GM18907 (cell line): ENCODE measurements at regions not wholly inside any gene's neighbourhood (a gene's known extent, or its start where the extent isn't known, plus 50 kb on each side); places are given as distances from the start of the nearest gene placed in this dataset.

ENCODE experiments used
- ATAC-seq: cut with Tn5 transposase; IDR thresholded peaks from one replicate; pipeline ENCODE4 v1.9.1; 2021; ENCODE audit warnings: mild to moderate bottlenecking, moderate library complexity; ENCODE audit not compliant: unreplicated experiment

DNA sequence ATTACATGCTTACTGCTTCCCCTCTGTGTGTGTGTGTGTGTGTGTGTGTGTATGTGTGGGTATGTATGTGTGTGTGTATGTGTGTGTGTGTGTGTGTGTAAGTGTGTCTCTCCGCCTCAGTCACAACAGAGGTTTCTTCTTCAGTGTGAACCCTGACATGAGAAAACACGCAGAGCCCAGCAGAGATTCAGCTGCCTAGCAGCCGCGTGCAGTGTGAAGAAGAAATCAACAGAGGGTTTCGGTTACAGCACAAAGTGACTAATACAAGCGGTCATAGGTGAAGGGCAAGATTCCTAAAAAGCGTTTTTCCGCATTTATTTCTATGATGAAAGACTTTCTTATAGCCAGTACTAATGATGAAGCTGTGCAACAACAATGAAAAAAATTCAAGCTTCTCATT is 55.3 kb upstream of the ZFP42 start:
- ATAC-seq: no peak

- no peak for ATAC-seq
Observed at GRCh38 chr4:187942968-187943367, 52.6 kb upstream of the ZFP42 start.

DNA sequence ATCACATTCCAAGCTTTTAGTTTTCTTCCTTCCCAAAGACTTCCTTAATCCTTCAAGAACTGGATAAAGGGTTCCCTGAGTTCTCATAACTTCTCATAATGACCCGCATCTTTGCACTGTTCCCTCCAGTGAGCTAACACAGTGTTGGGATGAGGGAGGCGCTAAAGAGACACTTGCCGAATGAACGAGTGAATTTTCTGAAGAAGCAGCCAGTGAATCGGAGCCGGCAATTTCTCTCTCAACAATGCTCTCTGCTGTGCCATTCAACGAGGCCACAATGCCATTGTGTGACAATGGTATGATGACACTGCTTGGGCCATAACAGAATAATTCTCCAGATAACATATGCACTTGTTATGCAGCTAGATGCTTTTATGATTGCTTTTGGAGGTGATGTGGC is 51.4 kb upstream of the ZFP42 start:
- no peak for ATAC-seq
